HG02884 (cell line): ENCODE measurements at regions not wholly inside any gene's neighbourhood (a gene's known extent, or its start where the extent isn't known, plus 50 kb on each side); places are given as distances from the start of the nearest gene placed in this dataset.
"Not testable (repeated sequence)": the region's sequence is repeated elsewhere in the genome, so short reads cannot be mapped to it uniquely, and the experiment has no call there.

Experiments
- ATAC-seq: cut with Tn5 transposase; IDR thresholded peaks from one replicate; pipeline ENCODE4 v1.9.1; 2021; ENCODE audit warnings: mild to moderate bottlenecking, moderate library complexity; ENCODE audit not compliant: unreplicated experiment

- no peak for ATAC-seq
These were observed 73.2 kb upstream of the GADD45A start for GRCh38 chr1:67611846-67612245.

GRCh38 chr1:67612788-67613241 is 72.2 kb upstream of the GADD45A start:
- no peak for ATAC-seq

GRCh38 chr1:67613479-67613878 is 71.5 kb upstream of the GADD45A start:
- not testable (repeated sequence) for ATAC-seq

- no peak for ATAC-seq
These were observed 70.5 kb upstream of the GADD45A start for GRCh38 chr1:67614511-67614934.

- ATAC-seq: no peak
These were observed 69.1 kb upstream of the GADD45A start for GRCh38 chr1:67615886-67616285.

- no peak for ATAC-seq
These were observed 68.5 kb upstream of the GADD45A start for GRCh38 chr1:67616394-67616985.

GRCh38 chr1:67618285-67619018 is 66.5 kb upstream of the GADD45A start:
- no peak for ATAC-seq

- ATAC-seq: no peak
These were observed 65.9 kb upstream of the GADD45A start for GRCh38 chr1:67619080-67619479.

- no peak for ATAC-seq
These were observed 61.1 kb upstream of the GADD45A start for GRCh38 chr1:67623906-67624305.

- ATAC-seq: no peak
These were observed 60.3 kb upstream of the GADD45A start for GRCh38 chr1:67624680-67625079.

GRCh38 chr1:67626090-67626860 is 58.7 kb upstream of the GADD45A start:
- ATAC-seq: no peak

- ATAC-seq: no peak
These were observed 58.2 kb upstream of the GADD45A start for GRCh38 chr1:67626861-67627235.

- ATAC-seq: no peak
These were observed 57.7 kb upstream of the GADD45A start for GRCh38 chr1:67627336-67627735.

GRCh38 chr1:67627906-67628305 is 57.1 kb upstream of the GADD45A start:
- no peak for ATAC-seq

- no peak for ATAC-seq
These were observed 55.5 kb upstream of the GADD45A start for GRCh38 chr1:67629370-67630075.

GRCh38 chr1:67630438-67631045 is 54.5 kb upstream of the GADD45A start:
- no peak for ATAC-seq

GRCh38 chr1:67632356-67632755 is 52.6 kb upstream of the GADD45A start:
- no peak for ATAC-seq

- no peak for ATAC-seq
These were observed 52.0 kb upstream of the GADD45A start for GRCh38 chr1:67632811-67633655.

GRCh38 chr1:67634396-67634935 is 50.5 kb upstream of the GADD45A start:
- ATAC-seq: no peak
